PC-3 (cell line): ENCODE measurements at regions not wholly inside any gene's neighbourhood (a gene's known extent, or its start where the extent isn't known, plus 50 kb on each side); places are given as distances from the start of the nearest gene placed in this dataset.

Experiments
- ATAC-seq: fragments of 200-7000 bp; cut with Tn5 transposase; 2 replicates; pipeline ENCODE4 v1.9.1; 2020; ENCODE audit warnings: mild to moderate bottlenecking, moderate library complexity
- BruUV-seq: library from RNA; stranded (reverse); fragments of 400-500 nt; replicated peaks from 2 replicates; lab custom pipeline; 2021; lab: Mats Ljungman, UMichigan
- CTCF ChIA-PET: fragments of 300-600 bp; sonication (Branson Sonifier 250); formaldehyde crosslinking; loops from one replicate; lab custom pipeline; 2022; ENCODE audit warnings: antibody characterized with exemption; lab: Charles Lee
- POLR2A ChIA-PET: fragments of 300-600 bp; sonication (Branson Sonifier 250); formaldehyde crosslinking; loops from one replicate; lab custom pipeline; 2022; ENCODE audit warnings: antibody characterized with exemption; ENCODE audit not compliant: unreplicated experiment; lab: Charles Lee
- DNase-seq: peaks from one replicate; pipeline ENCODE4 v3.0.0-alpha.2; 2015
- H2AFZ ChIP-seq: fragments of 300-600 bp; sonication (generic); 2 replicates; pipeline ENCODE4 v1.6.0; 2016; ENCODE audit warnings: antibody characterized with exemption, low read length
- H3F3A ChIP-seq: fragments of 300-600 bp; sonication (generic); one replicate; pipeline ENCODE4 v1.6.0; 2017; ENCODE audit warnings: antibody characterized with exemption, low read length, control low read depth, mild to moderate bottlenecking; ENCODE audit not compliant: unreplicated experiment
- H3K27ac ChIP-seq: fragments of 300-600 bp; sonication (generic); 2 replicates; pipeline ENCODE4 v1.5.1; 2016; ENCODE audit warnings: mild to moderate bottlenecking, low read length
- H3K27me3 ChIP-seq: fragments of 300-600 bp; sonication (generic); 2 replicates; pipeline ENCODE4 v1.6.1; 2016; ENCODE audit warnings: low read length, mixed read lengths
- H3K36me3 ChIP-seq: fragments of 300-600 bp; sonication (generic); 2 replicates; pipeline ENCODE4 v1.6.1; 2016; ENCODE audit warnings: low read depth, mixed run types, low read length, mixed read lengths
- H3K4me1 ChIP-seq: fragments of 300-600 bp; sonication (generic); 2 replicates; pipeline ENCODE4 v1.5.1; 2016; ENCODE audit warnings: low read length; ENCODE audit not compliant: insufficient read depth
- H3K4me2 ChIP-seq: fragments of 300-600 bp; sonication (generic); 2 replicates; pipeline ENCODE4 v1.6.0; 2016; ENCODE audit warnings: low read length
- H3K4me3 ChIP-seq: fragments of 300-600 bp; sonication (generic); 2 replicates; pipeline ENCODE4 v1.5.1; 2016; ENCODE audit warnings: mild to moderate bottlenecking, low read length, mixed read lengths
- H3K79me2 ChIP-seq: fragments of 300-600 bp; sonication (generic); 2 replicates; pipeline ENCODE4 v1.6.1; 2017; ENCODE audit warnings: low read length, mixed read lengths
- H3K9ac ChIP-seq: fragments of 300-600 bp; sonication (generic); 2 replicates; pipeline ENCODE4 v1.6.0; 2016; ENCODE audit warnings: mild to moderate bottlenecking, low read length
- H3K9me2 ChIP-seq: fragments of 300-600 bp; sonication (generic); replicated peaks from 2 replicates; pipeline ENCODE4 v1.6.1; 2016; ENCODE audit warnings: mixed run types, low read length, mixed read lengths
- H3K9me3 ChIP-seq: fragments of 300-600 bp; sonication (generic); 2 replicates; pipeline ENCODE4 v1.6.1; 2016; ENCODE audit warnings: low read length, mixed read lengths
- H4K20me1 ChIP-seq: fragments of 300-600 bp; sonication (generic); 2 replicates; pipeline ENCODE4 v1.6.1; 2016; ENCODE audit warnings: low read length, mixed read lengths
- EZH2 ChIP-seq: fragments of 300-600 bp; sonication (generic); IDR thresholded peaks from one replicate; pipeline ENCODE4 v1.6.1; 2017; ENCODE audit warnings: antibody characterized with exemption, mild to moderate bottlenecking, low read length; ENCODE audit not compliant: unreplicated experiment
- EZH2phosphoT487 ChIP-seq: fragments of 300-600 bp; sonication (generic); IDR thresholded peaks from 2 replicates; pipeline ENCODE4 v1.6.1; 2018; ENCODE audit warnings: mild to moderate bottlenecking, antibody characterized with exemption, low read length, borderline replicate concordance
- intact Hi-C: fragments of 100-400 bp; cut with micrococcal nuclease; formaldehyde crosslinking; loops from 2 replicates; pipeline ENCODE4 v1.9.0; 2023
- TF ChIP-seq, protein P1 (sequence below): fragments of 300-600 bp; sonication (generic); conservative IDR thresholded peaks from 2 replicates; pipeline ENCODE4 v1.5.1; 2017; ENCODE audit warnings: antibody characterized with exemption, low read depth, mild to moderate bottlenecking, low read length

GRCh38 chrX:13430136-13430827 lies 110.4 kb upstream of the ATXN3L start:
- POLR2A ChIA-PET = no interaction called here
- no peak overlapping the region for H3K4me2 ChIP-seq
- no TSS peak for BruUV-seq
- H3K4me1 ChIP-seq = peaks cover 32% of the 10 kb centered on the region
- H3K9me3 ChIP-seq = no peaks in the 10 kb centered on the region
- no peak overlapping the region for H3K27ac ChIP-seq
- no peaks in the 10 kb centered on the region for H3K79me2 ChIP-seq
- TF ChIP-seq, protein P1, sequence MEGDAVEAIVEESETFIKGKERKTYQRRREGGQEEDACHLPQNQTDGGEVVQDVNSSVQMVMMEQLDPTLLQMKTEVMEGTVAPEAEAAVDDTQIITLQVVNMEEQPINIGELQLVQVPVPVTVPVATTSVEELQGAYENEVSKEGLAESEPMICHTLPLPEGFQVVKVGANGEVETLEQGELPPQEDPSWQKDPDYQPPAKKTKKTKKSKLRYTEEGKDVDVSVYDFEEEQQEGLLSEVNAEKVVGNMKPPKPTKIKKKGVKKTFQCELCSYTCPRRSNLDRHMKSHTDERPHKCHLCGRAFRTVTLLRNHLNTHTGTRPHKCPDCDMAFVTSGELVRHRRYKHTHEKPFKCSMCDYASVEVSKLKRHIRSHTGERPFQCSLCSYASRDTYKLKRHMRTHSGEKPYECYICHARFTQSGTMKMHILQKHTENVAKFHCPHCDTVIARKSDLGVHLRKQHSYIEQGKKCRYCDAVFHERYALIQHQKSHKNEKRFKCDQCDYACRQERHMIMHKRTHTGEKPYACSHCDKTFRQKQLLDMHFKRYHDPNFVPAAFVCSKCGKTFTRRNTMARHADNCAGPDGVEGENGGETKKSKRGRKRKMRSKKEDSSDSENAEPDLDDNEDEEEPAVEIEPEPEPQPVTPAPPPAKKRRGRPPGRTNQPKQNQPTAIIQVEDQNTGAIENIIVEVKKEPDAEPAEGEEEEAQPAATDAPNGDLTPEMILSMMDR = no peak
- TF ChIP-seq EZH2phosphoT487 (no peak), EZH2 (no peak)
- H3K4me3 ChIP-seq = no peak overlapping the region
- H3K27me3 ChIP-seq = no peaks in the 10 kb centered on the region
- intact Hi-C loops = no loop called here
- no peaks in the 10 kb centered on the region for H4K20me1 ChIP-seq
- no peaks in the 10 kb centered on the region for H3K9me2 ChIP-seq
- DNase-seq (no peak), ATAC-seq (no peak)
- no peak overlapping the region for H2AFZ ChIP-seq
- H3F3A ChIP-seq = peaks cover 4% of the 10 kb centered on the region
- H3K36me3 ChIP-seq = no peaks in the 10 kb centered on the region
- no peak overlapping the region for H3K9ac ChIP-seq
- CTCF ChIA-PET = interaction anchor here (0.5 kb wide), 1 partner anchor 12 kb away, joined by 3 read pairs; no protein-coding TSS in a partner anchor

DNA sequence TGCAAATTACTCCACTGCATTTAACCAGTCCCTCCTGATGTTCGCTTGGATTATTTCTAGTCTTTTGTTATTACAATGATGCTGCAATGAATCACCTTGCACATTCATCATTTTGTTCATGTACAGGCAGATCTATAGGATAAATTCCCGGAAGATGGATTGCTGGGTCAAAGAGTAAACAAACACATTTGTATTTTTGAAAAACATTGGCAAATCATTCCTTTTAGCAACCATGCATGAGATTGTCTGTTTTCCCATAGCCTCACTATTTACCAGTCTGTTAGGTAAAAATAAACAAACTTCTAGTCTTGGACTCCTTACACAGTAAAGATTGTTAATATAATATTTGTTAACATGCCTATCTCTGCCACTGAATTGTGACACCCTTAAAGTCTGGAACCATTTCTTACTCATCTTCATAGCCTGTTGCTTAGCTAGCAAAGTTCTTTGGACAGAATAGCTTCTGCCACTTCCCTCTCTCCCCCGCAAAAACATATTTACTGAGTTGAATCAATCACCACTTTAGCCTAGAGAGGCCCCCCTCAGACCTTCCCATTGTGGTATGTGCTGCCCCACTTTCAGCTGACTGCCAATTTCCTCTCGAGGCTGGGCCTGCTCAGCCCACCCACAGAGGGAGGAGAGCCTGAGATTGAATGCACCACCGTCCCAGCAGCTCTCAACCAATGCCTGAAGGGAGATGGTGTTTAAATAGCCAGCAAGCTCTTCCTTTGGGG lies 108.4 kb upstream of the ATXN3L start:
- H3K79me2 ChIP-seq = no peaks in the 10 kb centered on the region
- no peaks in the 10 kb centered on the region for H3K36me3 ChIP-seq
- H3K9me3 ChIP-seq = no peaks in the 10 kb centered on the region
- intact Hi-C loops = loop anchor here (1.0 to 5.0 kb wide), 3 partner anchors 30 to 326 kb away; no protein-coding TSS in a partner anchor
- POLR2A ChIA-PET = no interaction called here
- peaks cover 4% of the 10 kb centered on the region for H3F3A ChIP-seq
- no peak for TF ChIP-seq EZH2
- no peak for TF ChIP-seq EZH2phosphoT487
- TF ChIP-seq, protein P1 = no peak
- peaks cover 30% of the 10 kb centered on the region for H3K4me1 ChIP-seq
- no peaks in the 10 kb centered on the region for H4K20me1 ChIP-seq
- no TSS peak for BruUV-seq
- CTCF ChIA-PET = interaction anchor here (1.0 kb wide), 1 partner anchor 60 kb away, joined by 4 read pairs; no protein-coding TSS in a partner anchor
- peak overlapping the region; percentile 68 for H3K9ac ChIP-seq
- no peaks in the 10 kb centered on the region for H3K9me2 ChIP-seq
- ATAC-seq (peak; percentile 82), DNase-seq (peak; percentile 88)
- H2AFZ ChIP-seq = no peak overlapping the region
- H3K4me3 ChIP-seq = peak overlapping the region; percentile 32; the same call in 1 of the 2 replicates
- H3K4me2 ChIP-seq = peak overlapping the region; percentile 69
- H3K27me3 ChIP-seq = no peaks in the 10 kb centered on the region
- peak overlapping the region; percentile 95 for H3K27ac ChIP-seq
